EL (cell line): ENCODE measurements at regions not wholly inside any gene's neighbourhood (a gene's known extent, or its start where the extent isn't known, plus 50 kb on each side); places are given as distances from the start of the nearest gene placed in this dataset.
"Not testable (repeated sequence)": the region's sequence is repeated elsewhere in the genome, so short reads cannot be mapped to it uniquely, and the experiment has no call there.

Experiments
- DNase-seq: peaks from one replicate; pipeline ENCODE4 v3.0.0-alpha.2; 2016

DNA sequence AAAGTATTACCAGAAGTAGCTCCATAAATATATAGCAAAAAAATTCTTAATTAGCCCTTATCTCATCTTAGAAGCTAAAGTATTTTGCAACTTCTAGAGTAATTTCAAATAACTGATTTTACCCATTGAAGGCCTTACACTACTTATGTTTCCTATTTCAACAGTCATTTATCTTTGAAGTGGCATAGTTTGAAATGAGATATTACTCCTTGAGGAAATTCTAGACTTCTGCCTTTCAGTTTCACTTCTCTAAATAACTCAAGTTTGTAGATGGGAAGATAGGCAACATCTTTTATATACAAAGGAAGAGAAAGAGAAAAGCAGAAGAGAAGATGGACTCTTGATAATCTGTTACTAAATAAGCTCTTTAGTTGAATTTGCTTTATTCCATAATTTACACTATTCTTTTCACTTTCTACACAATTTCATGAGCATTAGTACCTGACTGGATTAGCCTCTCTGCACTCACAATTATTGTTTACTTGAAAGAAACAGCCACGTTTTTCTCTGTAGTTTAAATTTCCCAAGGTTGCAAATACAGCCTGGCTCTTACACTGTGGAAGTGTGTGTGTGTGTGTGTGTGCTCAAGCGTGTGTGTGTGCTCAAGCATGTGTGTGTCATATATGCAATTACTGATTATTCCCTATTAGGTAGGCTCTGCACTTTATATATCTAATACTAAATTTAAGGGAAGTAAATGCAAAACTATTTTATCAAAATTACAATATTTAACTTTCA, 60.6 kb upstream of the EMB start:
- DNase-seq: no peak

DNA sequence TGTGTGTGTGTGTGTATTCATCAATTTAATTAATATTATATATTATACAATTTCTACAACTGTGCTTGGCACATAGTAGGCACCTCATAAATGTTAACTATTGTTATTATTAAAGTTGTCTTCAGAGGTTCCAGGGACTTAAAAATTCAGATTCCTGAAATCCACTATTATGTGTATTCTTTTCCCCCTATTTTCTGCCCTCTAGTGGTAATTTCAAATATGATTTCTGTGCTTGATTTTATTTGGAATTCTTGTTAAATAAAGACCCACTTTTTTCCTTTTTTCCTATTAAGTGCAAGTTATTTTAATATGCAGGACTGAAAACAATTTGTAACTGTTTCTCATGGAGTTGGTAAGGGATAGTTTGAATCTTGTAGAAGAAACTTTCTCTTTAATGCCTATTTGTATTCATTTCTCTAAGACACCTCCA, 72.0 kb upstream of the EMB start:
- DNase-seq: not testable (repeated sequence)

DNA sequence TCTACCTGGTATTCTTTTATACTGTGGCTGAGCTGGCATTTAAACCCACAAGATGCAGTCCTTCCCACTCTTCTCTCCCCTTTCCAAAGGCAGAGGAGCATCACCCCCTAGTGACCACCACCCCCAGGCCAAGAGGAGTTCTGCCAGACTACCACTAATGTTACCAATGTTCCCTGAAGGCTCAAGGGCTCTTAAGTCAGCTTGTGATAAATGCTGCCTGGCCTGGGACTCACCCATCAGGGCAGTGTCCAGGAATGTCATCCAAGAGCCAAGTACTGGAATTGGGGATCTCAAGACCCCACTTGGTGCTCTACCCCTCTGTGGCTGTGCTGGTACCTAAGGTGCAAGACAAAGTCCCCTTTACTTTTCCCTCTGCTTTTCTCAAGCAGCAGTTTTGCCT, 80.0 kb upstream of the EMB start:
- DNase-seq: not testable (repeated sequence)

DNA sequence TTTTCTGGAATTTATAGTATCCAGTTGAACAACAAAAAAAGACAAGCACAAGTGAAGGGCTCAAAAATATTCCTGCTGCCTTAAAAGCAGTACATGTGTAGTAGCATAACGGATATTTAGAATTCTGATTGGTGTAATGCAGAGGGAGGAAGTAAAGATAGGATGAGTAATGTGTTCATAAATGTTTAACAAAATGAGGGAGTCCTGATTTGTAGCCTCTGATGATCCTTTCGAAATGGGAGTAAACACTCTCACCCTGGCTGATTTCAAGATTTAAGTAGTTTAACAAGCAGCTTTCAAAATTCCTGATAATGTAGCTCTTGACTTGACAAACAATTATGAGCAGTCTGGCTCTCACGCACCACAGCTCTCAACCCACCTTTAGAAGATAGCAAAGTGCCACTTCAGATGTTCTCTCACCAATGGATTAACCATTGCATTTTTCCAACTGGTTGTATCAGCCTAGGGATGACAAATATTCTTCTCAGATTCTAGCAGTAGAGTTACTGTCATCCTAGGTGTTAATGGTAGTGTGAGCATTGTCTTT, 86.5 kb upstream of the EMB start:
- DNase-seq: not testable (repeated sequence)

DNA sequence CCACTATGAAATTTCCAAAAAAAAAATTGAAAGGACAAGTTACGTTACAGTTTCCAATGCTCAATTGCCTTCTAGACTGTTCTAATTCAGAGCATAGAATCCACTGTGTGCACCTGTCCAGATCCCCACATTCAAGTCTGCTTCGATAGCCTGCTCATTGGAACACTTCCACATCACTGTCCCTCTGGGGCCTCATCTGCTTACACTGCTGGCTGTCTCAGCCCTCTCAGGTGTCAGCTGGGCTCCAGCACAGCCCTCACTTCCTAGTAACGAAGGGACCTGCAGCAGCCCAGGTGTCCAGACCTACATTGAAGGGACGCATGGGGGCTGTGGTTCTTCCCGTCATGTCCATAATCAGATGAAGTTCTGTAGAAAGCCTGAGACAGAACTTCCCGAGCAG, 94.3 kb upstream of the EMB start:
- no peak for DNase-seq

DNA sequence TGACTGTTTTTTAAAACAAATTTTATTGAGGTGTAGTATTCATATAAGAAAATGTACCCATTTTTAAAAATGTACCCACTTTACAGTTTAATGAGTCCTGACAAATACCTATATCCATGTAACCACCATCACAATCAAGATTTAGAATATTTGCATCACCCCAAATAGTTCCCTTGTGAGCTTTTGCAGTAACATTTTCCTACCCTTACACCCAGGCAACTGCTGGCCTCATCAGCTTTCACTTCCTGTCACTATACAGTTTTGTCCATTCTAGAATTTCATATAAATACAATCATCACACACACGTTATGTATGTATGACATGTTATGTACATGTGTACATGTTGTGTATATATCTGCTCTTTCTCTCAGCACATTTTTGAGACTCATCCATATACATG, 96.4 kb upstream of the EMB start:
- not testable (repeated sequence) for DNase-seq

DNA sequence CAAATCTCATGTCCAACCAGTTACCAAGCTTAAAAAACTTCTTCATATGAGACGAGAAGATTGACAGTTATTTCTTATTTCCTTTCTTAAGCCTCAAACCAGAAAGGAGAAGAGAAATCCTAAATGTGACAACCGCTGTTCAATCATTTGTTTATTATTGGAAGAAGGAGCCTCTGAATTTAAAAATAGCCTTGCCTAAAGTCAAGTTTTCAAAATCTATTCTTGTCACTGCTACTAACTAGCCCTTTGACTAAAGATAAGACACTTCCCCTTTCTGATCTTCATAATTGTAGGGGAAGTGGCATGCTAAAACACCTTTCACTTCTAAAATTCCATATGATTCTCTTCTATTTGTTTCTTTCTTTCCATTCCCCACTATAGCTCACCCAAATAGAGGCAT, 106.2 kb upstream of the EMB start:
- DNase-seq: no peak

DNA sequence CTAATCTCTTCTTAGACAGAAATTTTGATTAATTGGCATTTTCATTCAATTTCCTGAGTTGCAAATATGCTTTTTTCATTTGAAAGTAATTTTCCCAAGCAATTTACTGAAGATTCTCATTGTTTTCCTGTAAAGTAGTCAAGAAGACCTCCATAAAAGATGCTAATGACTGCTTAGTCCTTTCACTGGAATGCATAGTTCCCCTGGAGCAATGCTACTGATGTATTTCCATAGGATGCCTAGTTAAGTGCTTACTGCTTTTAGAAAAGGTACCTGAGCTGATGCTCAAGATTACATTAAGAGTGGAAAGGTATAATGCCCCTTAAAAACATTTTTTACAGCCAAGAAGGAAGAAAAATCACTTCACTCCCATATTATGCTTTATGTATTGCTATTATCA, 109.2 kb upstream of the EMB start:
- DNase-seq: peak; percentile 7

DNA sequence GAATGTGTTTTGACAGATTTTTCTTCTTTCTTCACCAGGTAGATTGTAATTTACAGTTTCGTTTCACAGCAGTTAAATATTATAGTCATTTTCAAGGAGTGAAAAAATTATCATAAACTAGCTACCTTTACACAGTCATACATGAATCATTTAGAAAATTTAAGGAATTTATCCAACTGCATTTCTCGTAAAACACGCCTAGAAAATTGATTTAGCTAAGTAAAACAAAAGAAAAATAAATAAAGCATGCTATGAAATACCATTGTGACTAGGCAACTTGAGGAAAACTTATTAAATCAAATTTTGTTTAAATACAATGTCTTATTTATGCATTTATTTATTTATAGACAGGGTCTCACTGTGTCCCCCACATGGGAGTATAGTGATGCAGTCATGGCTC, 109.9 kb upstream of the EMB start:
- DNase-seq: peak; percentile 18

DNA sequence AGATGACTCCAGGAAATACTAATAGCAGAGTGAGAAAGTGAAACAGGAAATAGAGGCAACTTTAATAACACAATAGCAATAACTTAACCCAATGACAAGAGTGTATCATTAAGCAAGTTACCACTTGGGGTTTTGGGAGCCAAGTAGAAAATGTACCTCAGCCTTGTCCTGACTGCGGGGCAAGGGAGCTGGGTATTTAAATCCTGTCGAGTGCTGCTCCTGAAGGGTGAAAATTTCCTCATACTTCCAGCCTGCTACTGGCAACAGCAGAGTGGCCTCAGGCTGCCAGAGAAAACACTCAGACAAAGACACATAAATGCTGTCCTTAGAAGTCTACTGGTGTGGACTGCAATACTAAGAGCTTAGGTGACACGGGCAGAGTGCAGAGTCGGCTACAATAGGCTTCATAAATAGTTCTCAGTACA, 112.5 kb upstream of the EMB start:
- DNase-seq: peak; percentile 13

DNA sequence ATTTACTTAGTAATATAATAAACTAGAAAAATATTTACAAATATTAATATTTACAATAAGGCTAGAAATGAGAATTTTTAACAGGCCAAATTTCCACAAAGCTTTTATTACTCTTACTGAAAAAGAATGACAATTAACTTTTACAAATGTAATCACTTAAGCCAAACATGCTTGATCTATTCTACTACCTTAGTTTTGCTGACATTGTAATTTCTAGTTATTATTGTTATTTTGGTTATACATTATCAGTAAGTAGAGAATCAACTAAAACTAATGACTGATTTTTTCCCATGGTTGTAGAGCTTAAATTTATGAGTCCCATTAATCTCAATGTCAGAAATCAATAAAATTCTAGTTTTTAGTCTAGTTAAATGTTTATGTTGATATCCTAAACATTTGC, 107.8 kb upstream of the PARP8 start:
- DNase-seq: not testable (repeated sequence)

DNA sequence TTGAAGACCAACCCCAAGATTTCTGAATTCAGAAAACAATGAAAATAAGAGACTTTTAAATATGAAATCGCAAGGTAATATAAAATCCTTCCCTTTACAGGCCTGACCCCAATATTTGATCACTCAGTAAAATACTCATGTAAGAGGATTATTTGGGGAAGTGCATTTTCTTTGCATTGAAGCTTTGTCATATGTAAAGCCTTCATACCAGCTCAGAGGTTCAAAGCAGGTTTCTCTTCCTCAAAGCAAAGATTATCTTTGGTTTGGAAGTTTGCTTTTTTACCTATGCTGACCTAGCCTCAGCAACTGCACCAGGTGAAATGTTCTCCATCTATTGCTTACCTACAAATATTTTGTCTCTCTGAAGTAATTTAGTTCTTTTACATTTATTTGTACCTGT, 106.5 kb upstream of the PARP8 start:
- DNase-seq: no peak

DNA sequence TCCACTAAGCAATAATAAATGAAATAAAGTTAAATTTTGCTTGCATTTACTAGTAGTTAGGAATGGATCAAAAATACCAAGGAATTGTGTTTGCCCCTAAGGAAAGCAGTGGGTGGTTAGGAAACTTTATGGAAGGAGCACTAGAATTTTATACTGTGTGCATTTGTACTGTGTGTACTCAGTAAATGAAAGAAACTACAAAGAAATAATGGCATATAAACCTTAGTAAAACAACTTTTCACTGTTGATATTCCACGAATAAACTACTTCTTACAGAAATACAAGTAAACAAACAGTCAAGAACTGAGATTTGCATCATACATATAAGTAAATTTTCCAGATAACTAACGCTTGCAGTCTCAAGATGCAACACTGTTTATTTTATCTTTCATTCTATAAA, 103.7 kb upstream of the PARP8 start:
- no peak for DNase-seq

DNA sequence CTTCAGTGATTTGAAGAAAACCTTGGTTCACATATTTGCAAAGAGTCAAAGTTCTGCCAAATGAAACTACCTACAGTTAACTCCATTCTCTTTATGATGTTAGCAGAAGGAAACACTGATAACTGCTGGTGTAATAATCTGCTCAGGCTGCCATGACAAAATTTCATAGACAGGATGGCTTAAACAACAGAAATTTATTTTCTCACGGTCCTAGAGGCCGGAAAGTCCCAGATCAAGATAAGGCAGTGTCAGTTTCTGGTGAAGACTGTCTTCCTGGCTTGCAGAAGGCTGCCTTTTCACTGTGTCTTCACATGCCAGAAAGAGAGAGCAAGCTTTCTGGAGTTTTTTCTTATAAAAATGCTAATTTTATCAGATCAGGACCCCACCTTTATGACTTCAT, 102.4 kb upstream of the PARP8 start:
- DNase-seq: no peak

DNA sequence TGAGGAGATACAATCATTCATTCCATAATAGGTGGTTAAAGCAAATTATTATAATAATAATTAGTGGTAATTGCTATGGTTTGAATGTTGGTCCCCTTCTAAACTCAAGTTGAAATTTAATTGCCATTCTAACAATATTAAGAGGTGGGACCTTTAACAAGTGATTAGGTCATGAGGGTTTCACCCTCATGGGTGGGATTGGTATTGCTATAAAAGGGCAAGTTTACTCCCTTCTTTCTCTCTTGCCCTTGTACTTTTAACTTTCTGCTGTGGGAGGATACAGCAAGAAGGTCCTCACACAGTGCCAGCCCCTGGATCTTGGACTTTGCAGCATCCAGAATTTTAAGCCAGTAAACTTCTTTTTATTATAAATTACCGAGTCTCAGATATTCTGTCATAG, 101.9 kb upstream of the PARP8 start:
- DNase-seq: no peak

DNA sequence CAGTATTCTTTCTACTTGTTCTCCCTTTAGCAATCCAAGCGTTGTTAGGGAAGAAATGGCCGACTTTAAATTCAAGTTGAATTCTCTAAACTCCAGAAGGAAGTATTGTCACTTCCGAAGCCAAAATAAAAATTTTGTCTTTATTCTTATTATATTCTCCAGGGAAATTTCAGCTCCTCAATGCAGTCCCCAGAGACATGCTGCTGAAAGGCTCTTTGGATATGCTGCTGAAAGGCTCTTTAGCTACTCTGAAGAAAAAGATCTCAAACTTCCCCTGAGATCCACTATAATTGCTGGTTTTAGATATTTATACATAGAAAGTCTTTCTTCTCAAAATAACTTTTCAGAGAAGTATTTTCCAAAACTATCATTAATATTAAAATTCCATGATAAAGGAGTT, 92.3 kb upstream of the PARP8 start:
- no peak for DNase-seq

DNA sequence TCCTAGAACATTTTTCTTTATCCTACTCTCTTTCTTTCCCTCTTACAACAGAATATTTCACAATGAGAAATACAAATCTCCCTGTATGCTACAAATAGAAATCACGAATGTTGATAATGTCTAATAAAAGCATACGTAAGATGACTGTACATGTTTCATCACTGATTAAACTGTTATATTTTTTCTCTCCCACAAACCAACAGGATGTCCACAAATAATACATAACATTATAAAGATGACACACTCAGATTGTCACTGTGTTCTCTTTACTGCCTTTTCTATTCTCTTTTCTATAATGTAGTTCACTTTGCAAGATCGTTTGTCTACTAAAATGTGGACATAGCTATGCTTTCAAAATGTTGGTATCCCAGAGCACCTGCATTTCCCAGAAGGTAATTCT, 90.7 kb upstream of the PARP8 start:
- DNase-seq: no peak

DNA sequence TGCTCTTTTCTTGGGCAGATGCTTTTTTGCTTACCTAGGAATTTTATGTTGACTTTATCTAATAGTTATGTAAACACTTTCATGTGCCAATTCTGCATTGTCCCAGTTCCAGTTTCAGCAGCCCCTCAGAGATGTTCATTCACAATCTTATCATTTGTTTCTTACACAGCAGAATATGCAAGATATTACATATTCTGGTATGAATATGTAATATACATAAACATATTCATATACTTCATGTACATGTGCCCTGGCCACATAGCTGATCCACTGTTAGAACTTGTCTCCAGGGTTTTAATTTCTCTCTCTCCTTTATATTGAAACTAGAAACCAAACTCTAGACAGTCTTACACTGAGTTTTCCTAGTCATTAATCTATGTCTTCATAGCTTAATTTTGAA, 90.2 kb upstream of the PARP8 start:
- DNase-seq: no peak

DNA sequence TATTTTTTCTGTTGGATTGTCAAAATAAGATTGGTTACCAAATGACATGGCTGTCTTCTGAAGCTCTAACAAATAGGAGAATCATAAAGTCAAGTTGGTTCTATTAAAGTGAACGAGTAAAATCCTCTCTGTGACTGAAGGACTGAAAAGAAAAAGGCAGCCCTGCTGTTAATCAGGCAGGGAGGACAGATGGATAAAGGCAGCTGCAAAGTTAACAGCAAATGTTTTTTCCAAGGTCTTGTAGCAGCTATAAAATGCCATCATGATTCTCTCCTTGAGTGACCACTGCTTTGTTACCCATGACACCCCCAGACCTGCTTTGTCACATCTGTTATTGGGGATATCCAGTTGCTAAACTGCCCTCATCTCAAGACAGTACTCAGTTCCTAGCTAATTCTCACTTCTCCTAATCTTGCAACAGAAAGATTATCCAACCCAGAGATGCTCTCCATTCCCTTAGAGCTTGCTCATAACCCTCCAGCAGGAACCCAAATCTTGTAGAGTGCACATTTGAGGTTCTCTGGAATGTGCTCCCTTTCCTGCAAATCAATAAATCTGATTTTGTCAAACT, 89.7 kb upstream of the PARP8 start:
- DNase-seq: no peak

DNA sequence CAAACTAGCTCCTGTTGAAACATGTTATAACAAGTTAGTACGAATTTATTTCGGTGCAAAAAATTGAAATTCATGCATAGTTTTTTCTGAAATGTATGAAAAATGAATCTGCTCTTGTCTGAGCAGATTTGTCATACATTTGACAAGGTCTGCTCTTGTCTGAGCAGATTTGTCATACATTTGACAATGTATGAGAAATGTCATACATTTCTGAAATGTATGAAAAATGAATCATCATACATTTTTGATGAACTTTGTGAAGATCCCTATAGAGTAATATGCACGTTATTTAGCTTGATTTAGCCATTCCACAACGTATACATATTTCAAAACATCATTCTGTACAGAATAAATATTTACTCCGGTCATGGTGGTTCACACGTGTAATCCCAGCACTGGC, 85.9 kb upstream of the PARP8 start:
- peak; percentile 8 for DNase-seq

DNA sequence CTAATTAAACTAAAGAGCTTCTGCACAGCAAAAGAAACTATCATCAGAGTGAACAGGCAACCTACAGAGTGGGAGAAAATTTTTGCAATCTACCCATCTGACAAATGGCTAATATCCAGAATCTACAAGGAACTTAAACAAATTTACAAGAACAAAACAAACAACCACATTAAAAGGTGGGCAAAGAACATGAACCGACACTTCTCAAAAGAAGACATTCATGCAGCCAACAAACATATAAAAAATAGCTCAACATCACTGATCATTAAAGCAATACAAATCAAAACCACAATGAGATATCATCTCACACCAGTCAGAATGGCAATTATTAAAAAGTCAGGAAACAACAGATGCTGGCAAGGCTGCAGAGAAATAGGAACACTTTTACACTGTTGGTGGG, 84.6 kb upstream of the PARP8 start:
- not testable (repeated sequence) for DNase-seq

DNA sequence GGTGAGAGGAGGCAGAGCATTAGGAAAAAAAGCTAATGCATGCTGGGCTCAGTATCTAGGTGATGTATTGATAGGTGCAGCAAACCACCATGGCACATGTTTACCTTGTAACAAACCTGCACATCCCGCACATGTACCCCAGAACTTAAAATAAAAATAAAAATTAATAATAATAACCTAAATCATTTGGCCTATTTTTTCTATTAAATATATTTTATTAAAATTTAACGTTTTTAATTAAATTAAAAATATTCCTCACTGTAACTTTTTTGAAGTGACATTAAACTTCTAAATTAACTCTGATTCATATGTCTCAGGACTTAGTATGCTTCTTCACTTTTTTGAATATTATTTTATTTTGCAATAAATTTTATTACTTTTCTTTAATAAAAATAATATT, 83.7 kb upstream of the PARP8 start:
- DNase-seq: no peak

DNA sequence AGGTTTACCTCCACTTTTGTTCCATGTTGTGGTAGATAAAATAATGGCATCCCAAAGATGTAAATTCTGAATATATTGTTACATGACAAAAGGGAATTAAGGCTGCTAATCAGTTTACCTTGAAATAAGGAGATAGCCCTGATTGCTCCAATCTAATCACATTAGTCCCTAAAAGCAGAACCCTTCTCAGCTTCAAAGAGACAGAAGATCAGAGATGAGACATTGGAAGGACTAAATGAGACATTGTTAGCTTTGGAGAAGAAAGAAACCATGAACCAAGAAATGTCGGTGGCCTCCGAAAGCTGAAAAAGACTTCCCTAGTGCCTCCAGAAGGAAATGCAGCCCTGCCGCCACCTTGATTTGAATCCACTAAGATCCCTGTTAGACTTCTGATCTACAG, 82.8 kb upstream of the PARP8 start:
- DNase-seq: no peak

DNA sequence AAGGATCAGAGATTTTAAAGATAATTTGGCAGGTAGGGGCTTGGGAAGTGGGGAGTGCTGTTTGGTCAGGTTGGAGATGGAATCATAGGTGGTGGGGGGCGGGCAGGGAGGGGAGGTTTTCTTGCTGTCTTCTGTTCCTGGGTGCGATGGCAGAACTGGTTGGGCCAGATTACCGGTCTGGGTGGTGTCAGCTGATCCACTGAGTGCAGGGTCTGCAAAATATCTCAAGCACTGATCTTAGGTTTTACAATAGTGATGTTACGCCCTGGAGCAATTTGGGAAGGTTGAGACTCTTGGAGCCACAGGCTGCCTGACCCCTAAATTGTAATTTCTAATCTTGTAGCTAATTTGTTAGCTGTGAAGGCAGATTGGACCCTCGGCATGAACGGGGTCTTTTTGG, 78.0 kb upstream of the PARP8 start:
- DNase-seq: not testable (repeated sequence)
